ENCODE measurements at regions not wholly inside any gene's neighbourhood (a gene's known extent, or its start where the extent isn't known, plus 50 kb on each side); places are given as distances from the start of the nearest gene placed in this dataset.

GRCh38 chr7:131616487-131617200 is 60.2 kb upstream of the PODXL start:
- DNase-seq (ENCODE audit: low spot score) = no peak

GRCh38 chr7:131613909-131614308 is 57.5 kb upstream of the PODXL start:
- no peak for DNase-seq (ENCODE audit: low spot score)

GRCh38 chr7:131610007-131610406 is 53.6 kb upstream of the PODXL start:
- DNase-seq (ENCODE audit: low spot score) = no peak

GRCh38 chr7:131608116-131608500 is 51.7 kb upstream of the PODXL start:
- DNase-seq (ENCODE audit: low spot score) = no peak

- no peak for DNase-seq (ENCODE audit: low spot score)
These were observed 51.1 kb upstream of the PODXL start for GRCh38 chr7:131607291-131608115.

- no peak for DNase-seq (ENCODE audit: low spot score)
These were observed 50.2 kb upstream of the PODXL start for GRCh38 chr7:131606346-131607290.

All from mucosa of gallbladder (tissue), 1 donor.